Kidney capillary endothelial cell (primary cell): ENCODE measurements at regions not wholly inside any gene's neighbourhood (a gene's known extent, or its start where the extent isn't known, plus 50 kb on each side); places are given as distances from the start of the nearest gene placed in this dataset.
"Not testable (repeated sequence)": the region's sequence is repeated elsewhere in the genome, so short reads cannot be mapped to it uniquely, and the experiment has no call there.

Experiments
- DNase-seq: peaks from one replicate; pipeline ENCODE4 v3.0.0-alpha.2; 2018; ENCODE audit warnings: low spot score

DNA sequence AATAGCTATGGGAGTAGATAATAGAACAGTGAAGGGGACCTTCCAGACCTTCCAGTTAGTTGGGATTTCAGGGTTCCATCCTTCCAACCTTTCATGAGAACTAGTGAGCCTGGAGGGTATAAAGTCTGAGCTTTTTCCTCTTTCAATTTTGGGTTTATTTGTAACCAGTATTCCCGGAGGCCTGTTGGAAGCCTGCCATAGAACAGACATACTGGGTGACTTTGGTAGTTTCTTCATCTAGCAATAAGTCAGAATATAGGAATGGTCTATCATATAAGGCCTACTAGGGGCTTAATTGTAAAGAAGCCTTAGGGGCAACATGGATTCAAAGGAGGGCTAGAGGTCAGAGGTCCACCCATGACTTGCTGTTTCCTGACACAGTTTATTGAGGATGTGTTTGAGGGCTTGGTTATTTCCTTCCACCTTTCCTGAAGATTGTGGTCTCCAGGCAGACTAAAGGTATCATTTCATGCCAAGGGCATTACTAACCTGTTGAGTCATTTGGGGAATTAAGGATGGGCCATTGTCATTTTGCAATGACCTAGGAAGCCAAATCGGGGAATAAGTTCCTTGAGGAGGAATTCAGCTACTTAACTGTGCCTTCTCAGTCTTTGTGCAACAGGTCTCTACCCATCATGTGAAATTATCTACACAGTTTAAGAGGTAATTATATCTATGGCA lies 410.3 kb downstream of the SLC6A15 start:
- DNase-seq, result peak; percentile 46

DNA sequence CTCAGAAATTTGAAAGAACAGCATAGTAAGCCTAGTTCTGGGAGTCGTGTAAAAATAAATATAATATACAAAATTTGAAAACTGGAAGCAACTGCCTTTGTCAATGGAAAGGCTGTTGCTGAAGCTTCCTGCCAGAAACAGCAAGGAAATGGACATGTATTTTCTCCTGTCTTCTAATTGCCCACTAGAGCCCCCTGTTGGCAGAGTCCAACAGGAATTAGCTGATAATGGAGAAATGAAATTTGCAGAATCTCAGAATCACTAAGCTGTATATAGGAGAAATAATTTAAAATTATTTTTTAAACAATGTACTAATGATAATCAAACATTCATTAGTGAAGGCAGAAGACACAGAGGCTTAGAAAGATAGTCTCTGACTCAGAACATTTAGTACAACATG lies 414.8 kb downstream of the SLC6A15 start:
- peak; percentile 40 for DNase-seq

DNA sequence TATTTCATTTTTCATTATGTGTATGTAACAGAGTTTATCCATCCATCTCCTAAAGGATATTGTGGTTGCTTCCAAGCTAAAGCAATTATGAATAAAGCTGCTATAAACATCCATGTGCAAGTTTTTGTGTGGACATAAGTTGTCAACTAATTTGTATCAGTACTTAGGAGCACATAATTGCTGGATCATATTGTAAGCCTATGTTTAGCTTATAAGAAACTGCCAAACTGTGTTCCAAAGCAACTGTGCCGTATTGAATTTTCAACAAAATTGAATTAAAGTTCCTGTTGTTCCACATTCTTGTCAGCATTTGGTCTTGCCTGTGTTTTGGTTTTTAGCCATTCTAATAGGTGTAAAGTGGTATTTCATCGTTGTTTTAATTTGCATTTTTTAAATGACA lies 416.9 kb downstream of the SLC6A15 start:
- DNase-seq, result no peak

DNA sequence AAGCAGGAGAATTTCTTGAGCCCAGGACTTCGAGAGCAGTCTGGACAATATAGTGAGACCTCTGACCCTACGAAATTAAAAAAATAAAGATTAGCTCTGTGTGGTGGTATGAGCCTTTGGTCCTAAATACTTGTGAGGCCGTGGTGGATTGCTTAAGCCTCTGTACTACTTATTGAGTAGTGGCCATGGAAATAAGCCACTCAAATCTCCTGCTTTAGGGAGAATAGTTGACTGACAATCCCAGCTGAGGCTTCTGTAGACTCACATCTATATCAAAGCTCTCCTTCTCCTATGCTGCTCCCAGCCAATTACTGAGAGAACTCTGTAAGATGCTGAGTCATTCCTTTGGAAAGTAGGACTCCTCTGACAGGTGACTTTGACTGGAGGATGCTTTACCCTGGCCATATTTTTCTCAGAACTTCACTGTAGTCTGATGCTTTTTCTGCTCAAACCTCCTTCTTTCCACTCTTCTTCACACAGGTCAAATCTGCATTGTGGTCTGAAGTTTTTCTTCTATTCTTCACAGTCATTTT lies 420.2 kb downstream of the SLC6A15 start:
- no peak for DNase-seq

DNA sequence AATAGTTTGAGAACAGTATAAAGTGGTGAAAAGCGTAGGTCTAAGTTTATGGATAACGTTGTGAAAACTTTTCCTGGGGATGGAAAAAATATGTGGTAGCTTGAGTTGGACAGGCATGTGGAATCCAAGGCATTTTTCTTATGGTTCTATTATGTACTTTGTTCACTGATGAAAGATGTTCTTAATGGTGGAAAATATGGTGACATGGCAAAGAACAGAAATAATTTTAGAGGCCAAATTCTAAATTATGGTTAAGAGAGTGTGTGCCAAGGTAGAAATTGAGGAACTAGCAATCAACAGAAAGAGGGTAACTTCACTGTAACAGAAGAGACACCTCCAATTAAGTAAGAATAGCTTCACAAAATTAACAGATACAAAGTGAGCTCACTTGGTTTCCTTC lies 427.8 kb downstream of the SLC6A15 start:
- no peak for DNase-seq

DNA sequence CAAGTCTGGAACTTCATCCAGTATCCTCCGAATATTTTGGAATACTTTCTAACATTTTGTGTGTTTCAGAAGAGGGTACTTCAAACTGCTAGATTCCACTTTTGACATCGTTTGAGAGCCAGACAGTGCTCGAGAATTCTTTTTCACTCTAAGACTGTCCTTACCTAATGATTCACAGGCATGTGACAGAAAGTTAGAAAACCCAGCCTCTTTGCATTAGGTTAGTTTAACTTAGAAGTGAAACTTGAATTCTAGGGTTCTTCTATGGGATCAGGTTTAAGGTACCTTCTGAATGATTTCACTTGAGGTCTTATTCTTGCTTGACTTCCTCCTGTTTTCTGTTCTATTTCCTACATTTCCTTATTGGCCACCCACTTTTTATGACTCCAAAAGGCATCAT lies 431.8 kb downstream of the SLC6A15 start:
- DNase-seq, result no peak

DNA sequence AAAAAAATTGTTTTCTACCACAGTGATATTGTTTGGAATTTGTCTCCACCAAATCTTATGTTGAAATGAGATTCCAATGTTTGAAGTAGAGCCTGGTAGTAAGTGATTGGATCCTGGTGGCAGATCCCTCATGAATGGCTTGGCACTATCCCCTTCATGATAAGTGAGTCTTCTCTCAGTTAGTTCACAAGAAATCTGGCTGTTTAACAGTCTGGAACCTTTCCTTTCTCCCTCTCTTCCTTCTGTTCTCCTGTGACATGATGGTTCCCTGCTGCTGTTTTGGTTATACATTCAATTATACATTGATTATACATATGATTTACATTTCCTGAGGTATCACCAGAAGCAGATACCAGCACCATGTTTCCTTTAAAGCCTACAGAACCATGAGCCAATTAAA lies 442.2 kb downstream of the SLC6A15 start:
- no peak for DNase-seq

DNA sequence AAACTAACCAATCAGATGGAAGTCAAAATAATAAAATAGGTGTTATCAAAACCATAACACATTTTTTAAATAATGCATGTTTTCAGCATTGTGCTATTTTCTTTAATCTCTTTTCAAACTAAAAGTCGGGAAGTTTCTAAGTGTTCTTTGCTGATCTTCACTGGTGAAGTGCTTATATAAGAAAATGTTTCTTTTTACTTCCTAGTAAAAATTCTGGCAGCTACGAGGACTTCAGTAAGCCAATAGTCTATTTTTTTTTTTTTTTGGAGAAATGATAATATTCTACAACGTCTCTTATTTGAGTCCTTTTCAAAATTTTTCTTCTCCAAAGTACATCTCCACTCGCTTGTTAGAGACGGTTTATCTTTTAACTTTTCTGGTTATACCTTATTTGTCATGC lies 448.0 kb downstream of the SLC6A15 start:
- DNase-seq, result no peak

DNA sequence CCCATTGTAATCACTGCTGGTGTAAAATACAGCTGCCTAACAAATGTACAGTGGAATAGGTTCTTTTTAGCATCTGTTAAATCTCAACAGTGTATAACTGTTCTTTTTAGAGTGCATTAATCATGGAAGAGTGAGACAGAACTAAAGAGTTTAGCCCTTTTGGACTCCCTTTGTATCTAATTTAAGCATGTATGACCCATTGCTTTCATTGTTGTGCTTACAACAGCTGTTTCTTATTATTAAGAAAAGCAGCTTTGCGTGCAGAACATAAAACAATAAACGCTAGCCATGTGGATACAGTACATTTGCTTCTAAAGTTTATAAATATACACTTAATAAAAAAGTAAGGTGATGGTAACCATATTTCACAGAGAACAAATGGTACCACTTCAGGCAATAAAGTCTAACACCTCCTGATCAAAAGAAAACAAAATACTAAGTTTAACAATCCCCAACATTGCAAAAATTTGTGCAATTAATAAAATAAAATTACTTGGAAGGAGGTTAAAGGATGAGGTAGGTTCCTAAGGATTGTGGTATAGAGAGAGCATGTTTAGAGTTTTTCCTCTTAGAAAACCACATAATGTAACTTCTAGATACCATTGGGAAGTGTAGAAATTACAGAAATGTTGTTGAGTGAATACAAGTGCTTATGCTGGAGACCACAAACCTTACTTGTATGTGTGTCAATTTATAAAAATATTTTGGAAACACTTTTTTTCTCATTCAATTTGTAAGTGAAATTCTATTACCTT lies 448.7 kb downstream of the SLC6A15 start:
- no peak for DNase-seq

DNA sequence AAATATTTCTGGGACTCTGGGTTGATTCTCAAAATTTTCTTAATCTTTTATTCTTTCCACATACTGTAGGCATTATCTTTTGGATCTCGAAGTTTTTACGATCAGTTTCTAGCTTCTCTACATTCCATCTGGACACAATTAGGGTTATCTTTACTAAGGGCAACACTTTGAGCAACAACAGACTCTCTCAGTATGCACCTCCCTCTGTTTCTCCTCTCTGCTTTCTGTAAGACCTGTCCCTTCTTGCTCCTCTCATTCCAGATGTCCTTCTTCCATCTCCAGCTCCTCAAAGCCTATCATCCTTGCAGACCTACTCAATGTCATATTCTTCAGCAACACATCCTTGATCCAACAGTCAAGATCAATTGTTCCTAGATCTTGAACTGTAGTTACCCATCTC lies 457.0 kb downstream of the SLC6A15 start:
- DNase-seq, result no peak

DNA sequence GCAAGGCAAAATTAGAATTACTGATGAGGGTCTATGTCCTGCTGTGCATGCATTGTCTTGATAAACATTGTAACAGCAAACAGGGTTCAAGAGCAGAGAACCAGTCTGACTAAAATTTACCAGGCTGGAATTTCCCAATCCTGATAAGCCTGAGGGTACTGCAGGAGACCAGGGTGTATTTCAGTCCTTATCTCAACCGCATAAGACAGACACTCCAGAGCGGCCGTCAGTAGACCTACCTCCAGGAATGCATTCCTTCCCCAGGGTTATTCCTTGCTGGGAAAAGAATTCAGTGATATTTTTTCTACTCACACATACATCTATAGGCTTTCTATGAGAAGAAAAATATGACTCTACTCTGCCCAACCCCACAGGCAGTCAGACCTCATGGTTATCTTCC lies 466.1 kb downstream of the SLC6A15 start:
- not testable (repeated sequence) for DNase-seq

DNA sequence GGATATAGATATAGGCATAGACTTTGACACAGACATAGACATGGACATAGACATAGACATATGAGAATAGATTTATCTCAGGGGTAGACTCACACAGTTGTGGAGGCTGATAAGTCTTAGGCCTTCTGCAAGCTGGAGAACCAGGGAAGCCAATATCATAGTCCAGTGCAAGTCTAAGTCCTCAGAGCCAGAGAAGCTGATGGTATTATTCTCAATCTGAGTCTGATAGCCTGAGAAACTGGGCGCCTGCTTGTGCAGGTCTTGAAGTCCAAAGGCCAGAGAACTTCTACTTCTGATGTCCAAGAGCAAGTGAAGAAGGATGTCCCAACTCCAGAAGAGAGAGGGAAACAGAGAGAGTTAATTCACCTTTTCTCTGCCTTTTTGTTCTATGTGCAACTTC lies 476.5 kb downstream of the SLC6A15 start:
- no peak for DNase-seq

DNA sequence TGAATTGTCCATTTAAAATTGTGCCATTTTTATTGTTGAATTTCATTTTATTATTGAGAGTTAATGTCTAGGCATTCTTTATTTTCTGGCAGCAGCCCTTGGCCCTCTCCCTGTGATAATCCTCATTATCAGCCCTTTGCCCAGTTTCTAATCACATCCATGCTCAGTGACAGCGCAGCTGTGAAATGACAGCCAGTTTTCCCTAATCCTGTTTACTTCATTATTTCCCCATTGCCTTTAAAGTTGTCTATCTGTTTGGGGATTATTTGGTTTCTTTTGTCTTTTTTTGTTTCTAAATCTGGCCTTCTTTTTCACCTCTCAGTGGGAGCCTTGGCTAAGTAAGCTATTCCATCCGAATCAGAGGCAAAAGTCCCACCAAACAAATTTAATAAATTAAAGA lies 476.9 kb downstream of the SLC6A15 start:
- DNase-seq, result no peak

DNA sequence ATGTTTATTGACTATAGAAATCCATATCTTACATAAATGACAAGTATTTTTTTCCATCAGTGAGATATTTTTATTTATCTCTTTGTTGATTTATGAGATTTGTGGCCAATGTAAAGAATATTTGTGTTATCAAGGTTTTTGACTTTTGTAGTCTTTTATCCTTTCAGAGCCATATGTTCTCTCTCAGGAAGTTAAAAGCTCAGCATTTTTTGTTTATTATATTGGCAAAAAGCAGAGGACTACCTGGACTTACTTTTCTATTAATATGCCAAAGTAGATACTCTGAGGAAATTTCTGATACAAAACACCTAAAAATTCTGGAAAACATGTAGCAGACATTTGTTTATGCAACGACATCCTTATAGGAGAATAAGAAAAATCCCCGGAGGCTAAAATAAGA lies 490.3 kb downstream of the SLC6A15 start:
- no peak for DNase-seq

DNA sequence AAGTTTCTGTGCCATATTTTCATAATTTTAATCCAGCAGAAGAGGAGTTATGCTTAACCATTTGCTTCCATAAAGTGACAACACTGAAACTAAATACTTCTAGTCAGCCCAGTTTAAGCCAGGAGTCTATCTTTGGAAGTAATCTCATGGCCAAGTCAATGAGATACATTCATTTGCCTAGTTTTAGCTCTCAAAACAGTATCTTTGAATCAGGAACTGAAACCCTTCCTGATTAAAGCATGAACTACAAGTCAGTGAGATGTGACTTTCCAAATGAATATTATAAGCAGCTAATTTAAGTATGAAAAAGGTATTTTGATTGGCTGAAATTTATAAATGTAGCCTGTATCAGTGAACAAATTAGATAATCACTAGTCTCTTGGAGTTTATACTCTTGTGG lies 491.5 kb downstream of the SLC6A15 start:
- DNase-seq, result no peak

DNA sequence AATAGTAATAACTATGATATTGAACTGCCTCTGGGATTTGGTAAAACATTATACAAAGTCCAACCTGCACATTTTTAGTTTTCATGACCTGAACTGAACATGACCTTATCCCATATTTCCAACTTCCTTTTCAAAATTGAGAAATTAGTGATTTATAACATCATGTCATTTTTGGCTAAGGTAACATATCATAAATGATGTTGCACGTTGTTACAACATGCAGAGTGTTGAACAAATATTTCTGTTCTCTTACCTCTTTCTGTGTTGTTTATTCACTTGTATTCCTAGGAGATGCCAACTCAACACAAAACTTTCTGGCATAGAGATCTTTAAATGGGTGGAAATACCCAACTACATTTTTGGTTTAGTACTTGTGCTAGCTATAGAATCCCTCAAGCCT lies 496.0 kb downstream of the SLC6A15 start:
- no peak for DNase-seq

DNA sequence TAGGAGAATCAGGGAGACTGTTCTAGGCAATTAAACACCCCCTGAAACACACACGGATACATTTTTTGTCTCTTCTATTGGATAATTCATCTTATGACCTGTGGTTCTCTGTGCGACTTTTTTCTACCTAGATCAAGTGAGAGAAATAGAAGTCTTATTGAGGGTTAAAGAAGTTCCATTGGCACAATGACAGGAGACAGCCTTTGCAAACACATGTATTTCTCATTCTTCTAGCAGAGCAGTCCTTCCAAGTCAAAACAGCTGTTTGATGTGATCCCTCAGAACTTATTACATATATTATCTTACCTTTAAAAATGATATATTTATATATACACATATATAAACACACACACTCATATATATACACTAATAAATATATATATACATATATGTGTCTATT lies 496.7 kb downstream of the SLC6A15 start:
- DNase-seq, result no peak

DNA sequence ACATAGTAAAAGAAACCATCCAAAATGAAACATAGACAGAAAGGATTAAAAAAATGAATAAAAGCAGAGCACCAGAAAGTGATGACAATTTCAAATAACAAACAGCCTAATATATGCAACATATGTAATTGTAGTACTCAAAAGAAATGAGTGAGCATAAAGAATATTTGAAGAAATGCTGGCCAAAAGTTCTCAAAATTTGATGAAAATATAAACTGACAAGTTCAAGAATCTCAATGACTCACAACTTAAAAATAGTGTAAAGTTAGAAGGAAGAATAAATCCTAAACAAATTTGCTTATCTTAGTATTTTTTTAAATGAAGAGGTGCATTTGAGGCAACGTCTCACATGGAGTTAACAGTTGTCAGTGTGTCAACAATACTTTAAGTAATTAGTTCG lies 498.9 kb downstream of the SLC6A15 start:
- no peak for DNase-seq

DNA sequence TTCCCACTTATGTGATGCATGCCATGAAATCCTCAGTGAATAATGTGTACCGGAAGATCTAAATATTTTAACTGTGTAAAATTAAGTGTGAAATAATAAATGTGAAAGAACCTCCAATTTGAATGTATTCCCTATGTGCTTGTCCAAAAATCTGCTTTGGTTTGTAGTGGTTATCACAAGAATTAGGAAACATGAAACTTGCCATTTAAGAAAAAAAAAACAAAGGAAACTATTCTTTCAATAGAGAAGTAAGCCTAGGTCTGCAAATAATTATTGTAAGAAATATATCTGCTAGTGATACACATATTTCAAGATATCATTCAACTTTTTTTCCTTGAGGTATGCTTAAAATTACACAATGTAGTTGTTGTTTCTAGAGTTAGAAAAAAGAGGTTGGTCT lies 500.4 kb downstream of the SLC6A15 start:
- DNase-seq, result no peak

DNA sequence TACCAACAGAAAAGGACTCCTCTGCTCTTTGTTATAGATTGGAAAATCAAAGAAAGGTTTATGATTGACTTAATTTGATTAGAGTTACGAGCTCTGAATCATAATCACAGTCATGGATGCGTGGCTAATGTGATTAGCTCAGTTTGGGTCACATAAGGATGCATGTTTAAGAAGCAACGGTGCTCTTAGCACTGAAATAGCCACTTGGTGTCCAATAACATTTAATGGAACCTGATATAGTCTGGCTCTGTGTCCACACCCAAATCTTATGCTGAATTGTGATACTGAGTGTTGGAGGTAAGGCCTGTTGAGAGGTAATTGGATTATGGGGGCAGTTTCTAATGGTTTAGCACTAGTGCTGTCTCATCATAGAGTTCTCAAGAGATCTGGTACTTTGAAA lies 501.6 kb downstream of the SLC6A15 start:
- no peak for DNase-seq

DNA sequence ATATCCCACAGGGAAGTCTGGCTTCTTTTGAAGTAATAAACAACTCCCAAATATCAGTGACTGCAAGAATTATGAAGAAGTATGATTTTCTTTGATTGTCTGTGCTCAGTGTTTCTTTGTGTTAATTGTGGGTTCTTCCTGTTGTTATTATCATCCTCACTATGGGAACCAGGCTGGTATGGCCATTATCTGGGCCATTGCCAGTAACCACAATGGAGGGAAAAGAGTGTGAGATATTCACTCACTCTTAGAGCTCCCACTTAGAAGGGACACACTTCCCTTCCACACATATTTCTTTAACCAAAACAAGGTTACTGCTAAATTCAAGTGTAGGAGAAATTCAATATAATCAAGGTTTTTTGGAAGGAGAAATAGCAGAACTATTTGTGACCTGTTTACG lies 503.7 kb downstream of the SLC6A15 start:
- DNase-seq, result no peak

DNA sequence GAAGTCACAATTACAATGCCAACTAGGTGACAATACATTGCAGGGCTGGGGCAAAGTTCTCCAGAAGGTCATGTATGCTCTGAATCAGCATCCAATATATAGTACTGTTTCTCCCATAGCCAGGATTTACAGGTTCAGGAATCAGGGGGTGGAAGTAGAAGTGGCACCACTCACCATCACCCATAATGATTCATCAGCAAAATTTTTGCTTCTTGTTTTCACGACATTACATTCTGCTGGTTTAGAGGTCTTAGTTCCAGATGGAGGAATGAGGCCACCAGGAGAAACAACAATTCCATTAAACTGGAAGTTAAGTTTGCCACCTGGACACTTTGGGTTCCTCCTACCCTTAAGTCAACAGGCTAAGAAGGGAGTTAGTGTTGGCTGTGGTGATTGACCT lies 505.9 kb downstream of the SLC6A15 start:
- DNase-seq, result not testable (repeated sequence)

DNA sequence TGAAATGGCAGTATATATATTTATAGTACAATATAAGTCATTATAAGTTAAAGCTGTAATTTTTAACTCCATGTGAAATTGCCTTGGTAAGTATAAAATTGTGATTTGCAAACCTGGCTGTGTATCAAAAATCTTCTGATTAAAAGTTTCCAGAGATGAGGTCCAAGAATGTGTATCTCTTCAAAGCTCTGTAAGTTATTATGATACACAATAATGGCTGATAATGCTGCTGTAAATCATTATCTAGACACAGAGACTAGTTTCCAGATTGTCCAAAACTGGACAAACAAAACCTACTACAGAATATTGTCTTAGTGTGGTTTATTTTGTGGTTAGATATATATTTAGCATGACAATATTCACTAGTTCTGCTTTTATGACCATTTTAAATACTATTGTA lies 514.8 kb downstream of the SLC6A15 start:
- no peak for DNase-seq

DNA sequence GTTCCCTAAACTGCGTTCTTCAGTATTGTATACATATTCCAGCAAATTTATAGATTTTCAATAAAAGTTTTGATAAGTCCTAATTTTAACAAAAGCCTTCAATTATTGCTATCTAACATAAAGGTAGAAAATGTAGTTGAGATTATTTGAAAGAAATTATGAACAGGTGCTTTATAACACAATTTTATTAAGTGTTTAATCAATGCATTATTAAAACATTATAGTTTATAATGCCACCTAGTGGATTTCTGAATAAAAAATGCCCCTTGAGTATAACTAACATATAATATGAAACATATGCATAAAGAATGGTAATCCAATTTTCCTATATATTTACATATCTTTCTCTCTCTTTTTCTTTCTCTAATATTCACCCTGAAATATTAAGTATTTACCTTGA lies 515.3 kb downstream of the SLC6A15 start:
- no peak for DNase-seq
